T-helper 1 cell (primary cell): ENCODE measurements at regions not wholly inside any gene's neighbourhood (a gene's known extent, or its start where the extent isn't known, plus 50 kb on each side); places are given as distances from the start of the nearest gene placed in this dataset.
"Not testable (repeated sequence)": the region's sequence is repeated elsewhere in the genome, so short reads cannot be mapped to it uniquely, and the experiment has no call there.

ENCODE experiments used
- DNase-seq, 5 donors: peaks; one replicate each; pipeline ENCODE4 v3.0.0-alpha.2; 2012 to 2020

DNA sequence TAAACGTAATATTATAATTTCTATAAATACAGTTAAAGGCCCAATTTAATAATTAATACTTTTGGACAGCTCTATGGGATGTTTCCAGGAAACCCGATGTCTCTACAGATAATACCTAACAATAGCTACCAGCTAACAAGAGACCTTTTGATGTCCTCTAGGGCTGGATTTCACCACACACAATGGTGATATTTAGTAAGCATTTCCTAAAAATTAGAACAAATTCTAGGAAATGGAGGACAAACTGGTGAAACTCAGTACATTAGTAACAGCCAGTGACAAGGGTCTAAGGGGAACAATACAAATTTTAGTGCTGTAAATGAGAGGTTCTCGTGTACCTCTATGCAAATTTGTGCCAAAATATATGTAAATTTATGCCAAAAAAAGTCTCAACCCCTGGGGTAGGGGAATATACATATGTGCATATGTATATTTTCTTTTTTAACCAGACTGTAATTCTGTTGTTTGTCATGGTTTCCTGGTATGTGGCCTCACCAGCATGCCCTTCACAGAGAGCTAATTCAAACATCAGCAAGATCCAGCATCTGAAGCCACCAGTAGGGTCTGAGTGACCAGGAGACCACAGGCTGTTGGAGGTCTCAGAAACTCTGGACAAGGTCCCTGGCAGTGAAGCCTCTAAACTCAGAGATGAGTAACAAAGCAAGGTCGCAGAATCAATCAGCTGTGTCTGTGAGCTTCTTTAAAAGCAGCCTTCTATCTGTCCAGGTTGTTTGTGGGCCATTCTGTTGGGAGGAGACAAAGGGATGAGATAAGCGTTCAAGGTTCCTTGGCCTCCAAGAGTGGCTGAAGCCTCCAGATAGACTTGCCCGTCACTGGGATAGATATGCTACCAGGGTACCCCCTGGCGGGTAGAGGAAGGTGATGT is 235.1 kb upstream of the RREB1 start:
- no peak for DNase-seq

DNA sequence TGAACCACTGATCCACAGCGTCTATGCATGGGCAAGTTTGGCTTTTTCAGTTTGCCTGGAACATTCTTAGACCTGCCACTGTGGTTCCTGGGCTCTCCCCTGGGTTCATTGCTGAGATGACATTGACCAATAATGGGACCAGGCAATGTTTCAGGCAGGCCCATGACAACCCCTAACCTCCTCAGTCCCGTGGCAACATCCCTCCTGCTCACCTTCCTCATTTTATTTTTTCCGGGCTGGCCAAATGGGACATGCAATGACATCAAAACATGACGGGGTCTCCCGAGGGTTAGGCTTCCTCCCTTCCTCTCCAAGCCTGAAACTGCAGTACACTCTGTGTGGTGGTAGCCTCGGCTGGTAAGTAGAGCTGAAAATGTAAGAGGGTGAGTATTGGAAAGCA is 234.0 kb upstream of the RREB1 start:
- no peak for DNase-seq

DNA sequence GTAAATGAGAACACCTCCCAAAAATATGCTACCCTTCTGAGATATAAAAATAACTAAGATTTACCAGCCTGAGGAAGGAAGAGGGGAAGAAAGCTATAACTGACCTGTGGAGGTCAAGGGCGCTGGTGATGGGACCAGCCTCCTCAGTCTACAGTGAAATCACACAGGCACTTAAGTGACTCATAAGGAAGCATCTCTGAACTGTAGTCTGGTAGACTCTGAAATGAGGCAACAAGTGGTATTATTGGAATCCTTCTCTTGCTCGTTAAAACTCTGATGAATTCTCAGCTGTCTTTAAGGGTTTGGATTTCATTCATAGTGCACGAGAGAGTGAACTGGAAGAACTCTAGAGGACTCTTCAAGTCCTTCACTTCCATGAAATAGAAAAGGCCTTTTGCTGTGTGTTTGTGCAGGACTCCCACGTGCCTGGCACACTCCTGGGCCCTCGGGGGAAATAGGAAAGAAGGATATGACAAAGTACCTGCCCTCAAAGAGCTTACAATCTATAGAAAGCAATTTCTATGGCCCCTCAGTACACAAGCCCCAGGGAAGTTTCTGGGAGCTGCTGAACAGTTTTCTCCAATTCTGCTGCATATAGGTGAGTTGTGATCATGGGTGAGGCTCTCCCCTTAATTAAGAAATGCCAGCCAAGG is 231.8 kb upstream of the RREB1 start:
- no peak for DNase-seq

DNA sequence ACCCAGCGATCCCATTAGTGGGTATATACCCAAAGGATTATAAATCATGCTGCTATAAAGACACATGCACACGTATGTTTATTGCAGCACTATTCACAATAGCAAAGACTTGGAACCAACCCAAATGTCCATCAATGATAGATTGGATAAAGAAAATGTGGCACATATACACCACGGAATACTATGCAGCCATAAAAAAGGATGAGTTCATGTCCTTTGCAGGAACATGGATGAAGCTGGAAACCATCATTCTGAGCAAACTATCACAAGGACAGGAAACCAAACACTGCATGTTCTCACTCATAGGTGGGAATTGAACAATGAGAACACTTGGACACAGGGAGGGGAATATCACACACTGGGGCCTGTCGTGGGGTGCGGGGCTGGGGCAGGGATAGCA is 230.0 kb upstream of the RREB1 start:
- DNase-seq: not testable (repeated sequence)

DNA sequence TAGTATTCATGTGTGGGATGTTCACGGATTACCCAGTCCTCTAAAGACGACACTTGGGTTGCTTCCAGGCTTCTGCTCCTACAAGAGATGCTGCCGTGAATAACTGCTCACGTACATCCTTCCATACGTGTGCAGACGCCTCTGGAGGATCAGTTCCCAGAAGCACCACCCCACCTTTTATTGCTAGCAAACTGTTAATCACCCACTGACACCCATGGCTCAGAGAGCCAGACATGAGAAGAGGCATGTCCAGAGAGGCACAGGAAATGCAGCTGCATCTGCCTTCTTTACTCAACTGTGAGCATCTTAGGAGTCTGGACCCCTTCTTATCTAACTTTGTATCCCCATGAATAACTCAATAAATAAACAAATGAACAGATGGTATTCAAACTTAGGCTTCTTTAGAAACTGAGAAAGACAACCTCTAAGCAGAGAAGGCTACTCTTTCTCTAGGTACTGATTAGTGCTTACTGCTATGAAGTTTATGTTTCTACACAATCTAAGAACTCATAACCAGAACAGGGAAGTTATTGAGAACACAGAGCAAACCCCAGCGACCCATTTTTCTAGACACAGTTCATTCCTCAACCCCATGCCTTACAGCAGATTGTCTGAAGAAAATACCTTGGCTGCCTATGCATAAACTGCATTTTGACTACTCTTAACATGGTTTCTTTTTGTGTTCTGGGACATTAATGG is 228.7 kb upstream of the RREB1 start:
- DNase-seq: no peak

DNA sequence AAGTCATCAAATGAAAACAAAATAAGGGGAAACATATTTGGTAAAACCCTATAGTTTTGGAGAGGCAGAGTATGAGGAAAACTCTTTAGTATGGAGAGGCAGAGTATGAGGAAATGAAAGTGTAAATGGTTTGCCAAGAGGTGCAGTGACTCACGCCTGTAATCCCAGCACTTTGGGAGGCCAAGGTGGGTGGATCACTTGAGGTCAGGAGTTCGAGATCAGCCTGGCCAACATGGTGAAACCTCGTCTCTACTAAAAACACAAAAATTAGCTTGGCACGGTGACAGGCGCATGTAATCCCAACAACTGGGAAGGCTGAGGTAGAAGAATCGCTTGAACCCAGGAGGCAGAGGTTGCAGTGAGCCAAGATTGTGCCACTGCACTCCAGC is 228.2 kb upstream of the RREB1 start:
- DNase-seq: not testable (repeated sequence)

DNA sequence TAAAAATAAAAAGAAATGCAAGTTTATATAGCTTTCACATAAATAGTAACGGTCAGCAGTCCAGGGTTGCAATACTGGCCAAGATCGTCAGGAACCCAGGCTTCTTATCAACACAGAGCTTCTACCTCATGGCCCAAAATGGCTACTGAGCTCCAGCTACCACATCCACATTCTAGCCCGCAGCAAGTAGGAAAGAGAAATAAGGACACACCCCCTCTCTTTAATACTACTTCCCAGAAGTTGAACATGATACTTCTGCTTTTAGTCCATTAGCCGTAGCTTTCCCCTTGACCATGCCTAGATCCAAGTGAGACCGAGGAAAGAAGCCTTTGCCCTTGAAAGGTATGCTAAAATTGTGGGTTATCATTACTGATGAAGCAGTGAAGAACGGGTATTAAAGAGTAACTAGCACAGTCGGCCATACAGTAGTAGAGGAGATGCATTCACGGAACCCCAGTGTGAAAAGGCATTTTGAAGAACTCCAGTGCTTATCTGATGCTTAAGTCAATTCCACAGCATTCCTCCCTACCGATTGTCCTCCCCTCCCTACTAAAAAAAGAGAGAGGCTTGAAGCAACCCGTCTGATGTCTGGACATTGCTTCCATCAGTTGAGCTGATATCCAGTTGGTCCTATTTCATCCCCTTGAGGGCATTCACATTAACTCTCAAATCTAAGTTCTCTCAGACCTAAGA is 226.9 kb upstream of the RREB1 start:
- no peak for DNase-seq

DNA sequence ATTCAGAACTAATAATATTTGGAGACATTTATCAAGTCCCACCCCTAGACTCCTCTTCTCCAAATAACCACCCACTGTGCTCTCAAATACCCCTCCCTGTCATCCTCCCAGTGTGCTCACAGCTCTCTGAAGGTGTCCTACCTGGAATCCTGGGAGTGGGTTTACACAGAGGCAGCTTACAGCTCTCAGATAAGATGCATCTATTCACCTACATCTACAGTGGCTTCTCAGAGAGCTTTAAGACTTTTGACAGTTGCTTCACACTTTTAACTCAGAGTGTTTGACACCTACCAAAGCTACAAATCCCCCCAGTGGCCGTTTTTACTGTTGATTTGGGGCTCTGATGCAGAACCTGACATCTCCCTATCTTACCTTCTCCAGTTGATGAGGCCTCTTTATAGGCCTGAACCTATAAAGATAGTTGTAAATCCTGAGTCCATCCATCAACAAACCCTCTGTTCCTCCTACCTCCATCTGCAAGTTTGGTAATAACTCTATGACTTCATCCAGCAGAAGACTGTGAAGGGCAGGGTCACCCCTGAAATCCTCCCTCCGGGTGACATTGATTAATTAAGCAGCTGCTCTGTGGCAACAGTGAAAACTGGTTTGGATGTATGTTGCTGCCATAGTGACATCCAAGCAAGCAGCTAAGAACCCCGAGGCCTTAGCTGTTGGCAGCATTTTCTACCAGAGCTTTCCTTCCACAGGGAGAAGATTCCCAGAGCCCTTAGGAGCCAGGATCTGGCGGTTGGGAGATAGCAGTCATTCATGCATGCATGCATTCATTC is 226.1 kb upstream of the RREB1 start:
- no peak for DNase-seq

DNA sequence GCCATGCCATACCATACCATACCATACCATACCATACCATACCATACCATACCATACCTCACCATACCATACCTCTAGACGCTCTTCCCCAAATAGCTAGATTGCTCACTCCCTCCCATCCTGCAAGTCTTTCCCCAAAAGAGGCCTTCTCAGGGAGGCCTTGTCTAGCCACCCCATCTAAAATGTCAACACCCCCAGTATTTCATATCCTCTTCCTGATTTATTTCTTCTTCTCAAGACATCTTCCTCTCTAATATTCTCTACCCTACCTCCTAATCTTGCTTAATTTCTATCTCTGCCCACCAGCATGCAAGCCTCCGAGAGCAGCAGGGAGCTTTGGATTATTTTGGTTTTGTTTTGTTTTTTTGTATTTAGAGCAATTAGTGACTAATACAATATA is 225.2 kb upstream of the RREB1 start:
- no peak for DNase-seq

DNA sequence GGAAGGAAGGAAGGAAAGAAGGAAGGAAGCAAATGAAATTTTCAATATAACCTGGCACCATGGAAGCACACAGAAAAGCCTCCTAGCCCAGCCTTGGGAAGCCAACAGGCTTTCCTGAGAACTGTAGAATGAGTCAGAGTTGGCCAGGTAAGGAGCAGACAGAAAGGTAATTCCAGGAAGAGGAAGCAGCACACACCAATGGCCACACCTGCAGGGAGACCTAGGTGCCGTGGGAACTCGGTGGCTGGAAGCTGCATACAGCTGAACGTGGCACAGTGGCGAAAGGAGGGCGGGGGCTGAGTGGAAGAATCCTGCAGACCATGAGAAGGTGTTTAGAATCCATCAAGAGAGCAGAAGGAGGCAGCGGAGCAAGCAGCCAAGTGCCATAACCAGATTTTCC is 224.8 kb upstream of the RREB1 start:
- DNase-seq: no peak

DNA sequence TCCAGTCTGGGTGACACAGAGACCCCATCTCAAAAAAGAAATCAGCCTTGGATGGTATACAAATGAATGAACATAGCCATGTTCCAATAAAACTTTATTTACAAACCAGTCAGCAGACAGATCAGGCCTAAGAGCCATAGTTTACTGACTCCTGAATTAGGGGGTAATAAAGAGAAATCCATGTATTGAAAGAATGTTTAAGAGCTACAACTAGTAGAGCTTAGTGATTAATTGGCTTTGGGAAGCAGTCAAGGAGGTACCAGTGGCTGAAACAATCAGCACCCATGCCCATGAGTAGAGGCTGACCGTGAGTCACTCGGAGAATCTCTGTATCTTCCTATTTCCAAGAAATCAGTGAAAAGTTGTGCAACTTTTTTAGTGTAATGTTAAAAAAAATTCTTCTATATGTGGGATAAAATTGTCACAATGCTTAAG is 223.6 kb upstream of the RREB1 start:
- no peak for DNase-seq

DNA sequence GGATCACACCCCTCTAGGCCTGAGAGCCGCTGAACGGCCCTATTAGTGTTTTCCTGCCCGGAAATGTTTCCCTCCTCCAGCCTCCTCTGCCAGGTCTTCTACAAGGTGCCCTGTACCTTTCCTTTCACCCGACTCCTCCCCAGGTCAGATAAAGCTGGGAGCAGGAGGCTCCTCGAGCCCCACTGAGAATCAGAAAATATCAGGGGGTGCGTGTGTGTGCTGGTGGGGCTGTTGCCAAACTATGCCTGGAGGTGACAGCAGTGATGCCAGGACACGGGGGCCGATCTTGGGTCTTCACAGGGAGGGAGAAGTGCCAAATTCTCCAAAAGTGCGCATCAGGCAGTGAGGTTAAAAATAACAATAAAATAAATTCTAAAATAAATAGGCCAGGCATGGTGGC is 222.8 kb upstream of the RREB1 start:
- no peak for DNase-seq

DNA sequence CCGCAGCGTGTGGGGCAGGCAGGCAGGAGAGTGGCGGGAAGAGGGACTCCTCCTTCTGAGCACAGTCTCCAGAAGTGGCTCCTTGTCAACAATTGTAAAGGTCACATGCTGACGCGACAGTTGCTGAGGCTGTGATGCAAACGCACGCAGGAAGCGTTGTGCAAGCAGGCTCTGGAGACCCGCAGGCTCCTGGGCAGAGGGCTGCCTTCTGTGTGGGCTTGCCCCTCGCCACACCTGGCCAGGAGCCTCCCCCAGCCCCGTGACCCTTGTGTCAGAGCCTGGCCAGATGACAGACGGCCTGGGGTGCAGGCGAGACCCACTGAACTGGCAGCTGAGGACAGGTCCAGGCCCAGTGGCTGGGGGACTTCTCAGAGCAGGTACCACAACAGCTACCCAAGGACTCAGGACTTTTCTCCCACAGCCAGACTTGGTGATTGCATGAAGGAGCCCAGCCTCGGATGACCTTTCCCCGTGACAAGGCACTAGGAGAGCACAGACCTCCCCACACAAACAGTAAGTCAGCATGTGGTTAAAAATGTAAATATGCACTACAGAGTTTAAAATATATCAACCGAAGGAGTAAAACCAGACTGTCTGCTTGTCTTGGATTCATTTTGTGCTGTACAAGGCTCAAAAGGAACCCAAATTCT is 222.1 kb upstream of the RREB1 start:
- DNase-seq: no peak

DNA sequence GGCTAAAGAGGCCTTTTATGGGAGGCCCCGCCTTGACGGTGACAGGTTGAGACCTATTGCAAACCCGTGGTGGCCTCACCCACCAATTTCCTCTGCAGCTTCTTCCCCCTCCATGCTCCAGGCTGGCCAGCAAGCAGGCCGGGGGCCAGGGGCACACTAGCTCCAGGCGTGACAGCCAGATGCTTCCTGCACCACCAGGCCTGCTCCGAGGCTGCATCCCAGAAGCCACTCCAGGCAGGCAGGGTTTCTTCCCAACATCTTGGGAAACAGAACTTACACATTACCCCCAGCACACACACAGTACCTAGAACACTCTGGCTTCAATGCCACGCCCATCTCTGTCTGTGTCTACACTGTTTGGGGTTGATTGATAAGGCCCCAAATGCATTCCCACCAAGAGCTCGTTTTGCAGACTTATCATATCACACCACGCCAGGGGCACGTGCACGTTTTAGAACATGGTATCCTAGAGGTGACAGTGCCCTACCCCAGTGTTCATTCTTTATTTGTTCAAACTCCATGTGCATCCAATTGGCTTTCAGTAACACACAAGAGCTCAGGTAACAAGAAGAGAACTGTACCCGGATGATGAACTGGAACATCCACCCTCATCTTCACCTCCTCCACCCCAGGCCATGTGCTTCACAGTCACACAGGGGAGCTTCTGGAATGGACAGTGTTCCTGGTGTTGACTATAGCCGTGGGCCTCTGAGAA is 221.4 kb upstream of the RREB1 start:
- no peak for DNase-seq

DNA sequence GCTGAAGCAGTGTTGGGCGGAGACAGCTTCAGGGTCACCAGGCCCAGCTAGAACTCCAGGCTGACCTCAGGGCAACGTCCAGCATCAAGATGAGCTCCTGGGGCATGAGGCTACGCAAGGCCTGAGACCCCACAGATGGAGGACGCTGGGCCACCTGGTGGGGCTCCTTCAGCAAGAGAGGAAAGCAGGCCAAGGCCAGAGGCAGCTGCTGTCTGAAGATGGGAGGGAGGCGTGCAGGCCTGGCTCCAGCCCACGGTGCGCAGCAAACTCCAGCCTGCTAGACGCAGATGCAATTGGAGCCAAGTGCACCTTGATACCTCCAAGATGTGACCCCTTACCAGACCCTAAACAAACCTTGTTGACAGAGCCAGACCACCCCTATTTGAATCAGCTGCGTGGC is 220.9 kb upstream of the RREB1 start:
- no peak for DNase-seq

DNA sequence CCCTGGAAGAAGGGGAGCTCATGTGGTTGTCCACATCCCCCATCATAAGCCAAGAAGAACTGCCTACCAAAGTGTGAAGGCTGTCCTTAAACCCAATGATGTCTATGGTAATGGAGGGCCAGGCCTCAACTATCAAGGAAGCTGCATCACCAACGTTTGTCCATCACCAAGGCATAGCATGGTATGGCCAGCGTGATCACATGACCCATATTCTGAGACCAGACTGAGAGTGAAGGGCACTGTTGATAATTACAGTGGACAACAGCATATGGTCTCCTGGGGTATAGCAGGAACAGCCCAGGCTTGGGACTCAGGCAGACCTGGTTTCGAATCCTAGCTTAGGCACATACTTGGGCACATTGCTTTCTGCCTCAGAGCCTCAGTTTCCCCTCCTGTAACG is 218.2 kb upstream of the RREB1 start:
- no peak for DNase-seq

DNA sequence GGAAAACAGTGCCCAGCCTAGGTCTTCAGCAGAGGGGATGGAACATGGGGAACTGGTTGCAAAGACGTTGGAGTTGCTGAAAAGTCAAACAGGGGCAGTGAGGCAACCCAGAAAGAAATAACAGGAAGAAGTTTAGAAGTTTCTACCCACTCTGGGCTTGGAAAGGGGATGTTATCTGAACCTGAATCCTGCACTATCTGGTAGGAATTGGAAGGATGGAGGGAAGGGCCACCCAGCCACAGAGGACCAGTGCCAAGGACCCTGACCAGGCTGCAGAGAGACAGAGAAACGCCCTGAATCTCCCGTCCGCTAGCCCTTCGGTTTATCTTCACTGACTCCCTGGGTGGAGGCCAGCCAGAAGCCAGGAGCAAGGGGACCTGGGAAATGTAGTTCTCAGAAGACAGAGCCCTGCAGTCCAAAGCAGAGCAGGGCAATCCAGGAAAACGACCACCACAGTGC is 217.3 kb upstream of the RREB1 start:
- DNase-seq: no peak

DNA sequence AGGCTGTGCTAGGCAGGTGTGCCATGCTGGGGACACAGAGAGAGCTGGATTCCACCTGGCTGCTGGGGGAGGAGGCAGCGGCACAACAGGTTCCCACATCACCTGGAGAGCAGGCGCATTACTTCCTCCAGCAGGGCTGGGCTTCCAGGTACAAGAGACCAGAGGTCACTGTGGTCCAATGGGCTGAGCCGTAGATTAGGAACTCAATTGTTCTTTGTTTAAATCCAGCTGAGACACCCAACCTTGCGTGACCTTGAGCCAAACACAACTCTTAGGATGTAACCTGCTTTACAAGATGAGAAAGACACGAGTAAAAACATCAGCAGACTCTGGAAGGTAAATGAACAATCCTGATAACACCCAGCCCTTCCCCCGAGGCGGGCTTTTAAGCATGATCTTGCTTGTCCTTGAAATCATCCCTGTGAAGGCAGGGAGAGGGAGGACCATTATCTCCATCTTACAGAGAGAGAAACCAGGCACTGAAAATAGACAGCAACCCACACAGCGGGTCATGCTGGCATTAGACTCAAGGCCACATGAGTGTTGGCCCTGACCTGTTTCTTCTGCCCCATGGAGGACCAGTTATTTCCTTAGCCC is 216.5 kb upstream of the RREB1 start:
- no peak for DNase-seq

DNA sequence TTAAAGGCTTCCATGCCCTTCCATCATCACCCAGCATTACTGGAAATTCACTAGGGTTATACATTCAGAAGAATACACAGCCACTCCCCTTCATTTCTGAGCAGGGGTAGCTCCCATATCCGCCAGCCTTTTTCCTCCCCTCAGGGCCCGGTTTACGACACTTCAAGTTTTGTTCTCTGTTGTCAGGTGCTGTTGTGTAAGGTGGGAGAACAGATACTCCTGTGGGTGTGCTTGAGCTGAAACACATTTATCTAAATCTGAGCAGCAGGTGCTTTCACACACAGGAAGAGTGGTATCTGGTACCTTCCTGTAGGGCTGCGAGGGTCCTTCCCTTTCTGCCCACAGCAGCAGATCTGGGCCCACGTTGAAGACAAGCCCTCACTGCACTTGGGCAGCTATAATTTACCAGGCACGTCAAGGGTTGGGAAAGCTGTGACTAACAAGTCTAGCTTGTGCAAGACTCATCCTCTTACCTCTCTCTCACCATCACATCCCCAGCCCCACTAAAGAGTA is 215.8 kb upstream of the RREB1 start:
- DNase-seq: no peak
